T-helper 9 cell (primary cell): ENCODE measurements at regions not wholly inside any gene's neighbourhood (a gene's known extent, or its start where the extent isn't known, plus 50 kb on each side); places are given as distances from the start of the nearest gene placed in this dataset.

ENCODE experiments used
- DNase-seq: peaks from one replicate; pipeline ENCODE4 v3.0.0-alpha.2; 2020

DNA sequence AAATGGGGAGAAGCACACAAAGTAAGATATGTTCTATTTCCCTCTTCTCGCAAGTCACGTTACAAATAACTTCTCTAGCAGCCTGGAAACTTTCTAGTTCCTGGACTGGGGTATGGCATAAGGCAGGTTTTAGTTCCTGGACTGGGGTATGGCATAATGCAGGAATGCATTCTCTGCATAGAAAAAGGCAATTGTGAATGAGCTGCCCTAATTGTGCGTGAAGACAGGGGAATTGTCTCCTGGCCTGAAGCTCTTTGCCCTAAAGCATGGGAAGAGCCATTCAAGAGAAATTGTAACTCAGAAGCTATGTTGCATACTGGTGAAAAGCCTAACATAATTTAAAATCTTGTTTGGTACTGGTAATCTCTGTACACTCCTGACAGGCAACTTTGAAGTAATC, 54.3 kb upstream of the CBLB start:
- DNase-seq: no peak

GRCh38 chr3:105927741-105928140, 58.9 kb upstream of the CBLB start:
- DNase-seq: no peak

- no peak for DNase-seq
These were observed 61.9 kb upstream of the CBLB start for GRCh38 chr3:105930733-105931132.

DNA sequence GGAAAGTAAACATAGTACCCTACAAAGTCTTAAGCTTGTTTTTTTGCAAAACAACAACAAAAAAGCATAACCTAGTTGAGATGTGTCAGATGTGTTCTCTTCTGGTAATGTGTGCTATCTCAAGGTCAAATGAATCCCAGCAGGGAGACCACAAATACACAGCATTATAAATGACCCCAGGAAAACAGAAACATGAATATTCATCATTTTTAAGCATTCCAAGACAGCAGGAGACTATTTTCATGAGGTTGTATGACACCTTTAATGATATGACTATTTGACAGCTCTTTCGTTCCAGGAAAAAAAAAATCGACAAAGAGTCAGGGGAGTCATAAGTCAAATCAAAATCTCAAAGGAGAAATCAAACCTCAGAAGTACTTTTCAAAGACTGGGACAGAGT, 62.7 kb upstream of the CBLB start:
- no peak for DNase-seq

DNA sequence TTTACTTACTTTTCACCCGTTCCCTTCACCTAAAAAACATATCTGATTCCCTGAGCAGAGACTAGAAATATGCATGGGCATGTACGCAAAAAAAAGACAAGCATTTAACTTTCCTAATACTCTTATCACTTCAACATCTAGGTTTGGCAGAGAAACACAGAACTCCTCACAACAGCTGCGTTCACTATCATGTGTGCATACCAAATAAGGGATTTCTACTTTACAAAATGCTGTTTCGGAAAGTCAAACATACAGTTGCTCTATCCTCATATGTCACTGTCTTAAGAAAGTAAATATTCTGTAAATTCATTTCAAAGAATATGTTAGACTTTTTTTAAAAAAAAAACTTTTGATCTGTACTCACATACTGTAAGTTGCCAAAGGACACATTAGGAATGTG, 65.1 kb upstream of the CBLB start:
- no peak for DNase-seq

GRCh38 chr3:105938101-105938500, 69.3 kb upstream of the CBLB start:
- no peak for DNase-seq

GRCh38 chr3:105938806-105939205, 70.0 kb upstream of the CBLB start:
- no peak for DNase-seq

DNA sequence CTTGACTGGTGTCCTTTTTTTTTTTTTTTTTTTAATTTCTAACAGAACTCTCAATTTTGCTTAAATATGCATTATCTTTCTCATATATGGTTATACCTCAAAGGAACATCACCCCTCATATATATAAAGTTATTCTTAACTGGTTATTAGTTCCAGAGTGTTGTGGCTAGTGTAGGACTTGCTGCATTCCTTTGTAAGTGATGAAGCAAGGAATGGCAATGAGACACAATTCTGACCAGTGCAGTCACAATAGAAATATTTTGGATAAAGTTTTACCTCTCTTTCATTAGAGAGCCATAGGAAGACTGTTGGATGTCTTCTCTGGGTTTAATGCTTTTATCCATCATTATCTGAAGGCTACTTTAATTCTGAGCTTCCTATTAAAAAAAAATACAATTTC, 75.5 kb upstream of the CBLB start:
- DNase-seq: no peak

- DNase-seq: no peak
These were observed 75.9 kb upstream of the CBLB start for GRCh38 chr3:105944721-105945120.

- DNase-seq: no peak
These were observed 79.3 kb upstream of the CBLB start for GRCh38 chr3:105948101-105948500.

GRCh38 chr3:105950881-105951600, 82.2 kb upstream of the CBLB start:
- DNase-seq: no peak

DNA sequence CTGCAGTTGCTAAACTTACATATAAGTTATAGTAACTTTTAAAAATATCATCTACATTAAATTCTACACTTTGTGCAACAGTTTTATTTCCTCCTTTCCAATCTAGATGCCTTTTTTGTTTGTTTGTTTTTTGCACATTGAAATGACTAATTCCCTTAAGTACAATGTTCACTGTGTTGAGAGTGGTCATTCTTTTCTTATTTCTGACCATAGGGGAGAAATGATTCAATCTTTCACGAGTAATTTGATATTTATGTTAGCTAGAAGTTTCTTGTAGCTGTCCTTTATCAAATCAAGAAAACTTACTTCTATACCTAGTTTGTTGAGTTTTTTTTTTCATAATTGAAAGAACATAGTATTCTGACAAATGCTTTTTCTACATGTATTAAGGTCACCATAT, 85.0 kb upstream of the CBLB start:
- no peak for DNase-seq

DNA sequence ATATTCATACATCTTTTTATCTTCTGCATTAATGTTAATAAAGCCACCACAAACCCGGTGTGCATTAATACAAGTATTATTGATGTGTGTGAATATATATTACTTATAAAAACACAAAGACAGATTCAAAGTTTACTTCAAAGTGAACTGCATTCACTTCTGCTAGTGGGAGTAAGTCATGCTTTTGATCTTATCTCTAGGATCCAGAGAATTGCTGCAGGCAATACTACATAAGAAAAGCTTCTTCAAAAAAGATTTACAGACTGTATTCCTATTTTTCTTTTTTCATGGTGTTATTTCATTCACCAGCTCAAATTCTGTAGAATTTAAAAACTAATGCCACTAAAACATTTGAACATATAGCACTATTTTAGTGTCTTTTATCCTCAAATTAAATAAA, 87.5 kb upstream of the CBLB start:
- no peak for DNase-seq

DNA sequence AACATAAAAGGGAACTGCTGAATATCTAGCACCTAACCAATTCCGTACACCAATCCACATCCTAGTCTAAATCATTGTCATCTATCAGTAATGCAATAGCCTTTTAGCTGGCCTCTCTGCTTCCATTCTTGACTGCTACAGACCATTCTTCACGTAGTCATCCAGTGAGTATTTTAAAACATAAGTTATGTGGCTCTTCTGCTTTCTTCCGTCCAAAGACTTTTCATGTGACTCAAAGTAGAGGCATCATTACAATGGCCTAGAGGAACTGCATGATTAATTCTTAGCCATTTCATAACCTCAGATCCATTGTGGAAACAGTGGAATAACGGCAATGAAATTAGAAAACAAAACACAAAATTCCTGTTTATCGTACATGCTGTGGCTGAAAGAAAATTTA, 88.9 kb upstream of the CBLB start:
- no peak for DNase-seq

GRCh38 chr3:105958237-105959000, 89.6 kb upstream of the CBLB start:
- no peak for DNase-seq

DNA sequence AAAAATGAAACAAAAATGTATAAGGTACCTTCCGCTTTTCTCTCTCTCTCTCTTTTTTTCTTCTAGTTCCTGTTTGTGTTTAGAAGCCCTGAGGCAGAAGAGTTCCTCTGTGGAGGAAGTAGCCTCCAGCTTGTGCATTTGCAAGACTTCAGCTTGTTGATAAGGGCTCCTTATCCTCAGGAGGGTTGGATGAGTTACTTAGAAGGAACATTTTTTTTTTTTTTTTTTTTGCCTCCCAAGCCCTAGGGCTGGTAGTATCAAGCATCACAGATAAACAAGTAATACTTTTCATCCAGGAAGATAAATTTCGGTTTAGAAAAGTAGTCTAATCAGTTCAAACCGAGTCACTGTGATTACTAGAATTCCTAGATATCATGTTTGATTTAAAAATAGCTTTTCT, 91.0 kb upstream of the CBLB start:
- no peak for DNase-seq

DNA sequence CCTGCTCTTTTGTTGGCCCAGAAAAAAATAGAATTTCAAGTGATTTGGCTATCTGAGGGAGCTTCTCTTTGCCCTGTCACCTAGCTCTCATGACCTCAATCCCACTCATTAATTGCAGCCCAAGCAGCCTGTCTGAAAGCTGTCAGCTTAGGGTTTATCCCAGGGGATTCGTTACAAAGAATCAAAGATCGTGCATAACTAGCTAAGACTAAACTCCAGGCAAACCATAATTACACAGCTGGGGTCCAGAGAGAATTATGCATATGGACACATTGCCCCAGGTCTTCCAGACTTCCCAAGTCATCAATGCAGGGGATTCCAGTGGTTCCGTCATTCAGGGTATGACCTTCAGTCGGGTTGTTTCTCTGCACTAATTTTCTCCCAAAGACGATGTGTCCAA, 91.6 kb upstream of the CBLB start:
- DNase-seq: no peak

- DNase-seq: no peak
These were observed 94.3 kb upstream of the CBLB start for GRCh38 chr3:105963161-105963560.

DNA sequence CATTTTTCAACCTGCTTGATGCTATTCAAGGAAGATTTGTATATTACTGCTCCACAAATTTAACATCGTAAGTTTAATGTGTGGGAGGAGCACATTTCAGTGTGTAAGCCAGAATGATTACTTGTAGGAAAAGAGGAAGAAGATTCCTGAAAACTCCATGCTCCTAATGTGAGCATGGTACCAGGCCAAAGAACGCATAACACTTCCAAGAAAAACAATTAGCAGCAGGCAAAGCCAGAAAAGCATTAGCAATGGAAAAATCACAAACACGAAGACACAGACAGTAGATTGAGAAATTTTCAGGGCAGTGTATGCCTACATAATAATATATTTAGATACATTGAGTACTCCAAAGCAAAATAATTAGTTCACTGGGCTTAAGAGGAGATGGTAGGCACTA, 96.6 kb upstream of the CBLB start:
- DNase-seq: no peak

- no peak for DNase-seq
These were observed 98.3 kb upstream of the CBLB start for GRCh38 chr3:105967117-105967516.

- DNase-seq: no peak
These were observed 101.5 kb upstream of the CBLB start for GRCh38 chr3:105970283-105970682.

- no peak for DNase-seq
These were observed 103.3 kb upstream of the CBLB start for GRCh38 chr3:105972069-105972468.

GRCh38 chr3:105974381-105974780, 105.6 kb upstream of the CBLB start:
- DNase-seq: no peak

- no peak for DNase-seq
These were observed 107.4 kb upstream of the CBLB start for GRCh38 chr3:105976196-105976595.

- DNase-seq: no peak
These were observed 111.1 kb upstream of the CBLB start for GRCh38 chr3:105979961-105980360.
